Liver (tissue), 3 donors: ENCODE measurements at regions not wholly inside any gene's neighbourhood (a gene's known extent, or its start where the extent isn't known, plus 50 kb on each side); places are given as distances from the start of the nearest gene placed in this dataset.

ENCODE experiments used
- EGR1 ChIP-seq, 2 donors: IDR thresholded peaks; 2 replicates each; pipeline ENCODE4 v1.6.1; 2016 to 2018; ENCODE audit warnings: antibody characterized with exemption in 2 of 2, low read depth in 2 of 2
- GABPA ChIP-seq, 2 donors: IDR thresholded peaks in 1 of 2; conservative IDR thresholded peaks in 1 of 2; 2 replicates each; pipeline ENCODE4 v1.6.1; 2016; ENCODE audit warnings: antibody characterized with exemption in 2 of 2, mild to moderate bottlenecking in 1 of 2, moderate library complexity in 1 of 2
- RXRA ChIP-seq, 2 donors: IDR thresholded peaks; 2 replicates each; pipeline ENCODE4 v1.6.1; 2017 to 2018; ENCODE audit warnings: antibody characterized with exemption in 2 of 2, mild to moderate bottlenecking in 1 of 2
- SP1 ChIP-seq: IDR thresholded peaks from 2 replicates; pipeline ENCODE4 v1.6.1; 2018; ENCODE audit warnings: antibody characterized with exemption, mild to moderate bottlenecking
- TAF1 ChIP-seq: conservative IDR thresholded peaks from 2 replicates; pipeline ENCODE4 v1.6.1; 2016; ENCODE audit warnings: antibody characterized with exemption, mild to moderate bottlenecking
- TF ChIP-seq, protein P1 (sequence below): fragments of 150-350 bp; IDR thresholded peaks from 2 replicates; pipeline ENCODE4 v1.5.1; 2017; ENCODE audit warnings: improper control_type of control experiment, low read depth, low read length; ENCODE audit not compliant: missing input control
- donor health status: healthy.
- donor health status: healthy.

DNA sequence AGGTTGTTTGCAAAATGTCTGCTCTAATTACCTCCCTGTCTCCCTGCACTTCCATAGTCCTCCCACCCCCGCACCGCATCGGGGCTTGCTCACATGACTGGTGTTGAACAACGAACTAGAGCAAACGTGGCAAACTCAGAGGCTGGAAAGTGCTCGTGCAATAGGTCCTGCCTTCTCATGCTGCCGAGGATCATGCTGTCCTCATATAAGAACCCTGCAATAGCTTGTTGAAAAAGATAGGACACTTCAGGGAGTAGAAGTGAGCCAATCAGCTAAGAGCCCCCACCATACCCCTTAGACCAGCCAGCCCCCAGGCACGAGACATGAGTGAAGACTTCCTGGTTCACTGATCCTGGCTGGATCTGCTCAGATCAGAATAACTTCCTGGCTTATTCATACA, 219.2 kb downstream of the C6orf118 start:
- TF ChIP-seq SP1 (no peak), TAF1 (no peak), EGR1 (IDR thresholded peaks at IDR 0.05; ENCODE audit: low read depth in 2 of 2) (no peak), GABPA (IDR thresholded peaks at IDR 0.05 in 1 of 2, conservative IDR thresholded peaks at IDR 0.05 in 1 of 2) (no peak), RXRA (IDR thresholded peaks at IDR 0.05) (no peak)
- TF ChIP-seq, protein P1, sequence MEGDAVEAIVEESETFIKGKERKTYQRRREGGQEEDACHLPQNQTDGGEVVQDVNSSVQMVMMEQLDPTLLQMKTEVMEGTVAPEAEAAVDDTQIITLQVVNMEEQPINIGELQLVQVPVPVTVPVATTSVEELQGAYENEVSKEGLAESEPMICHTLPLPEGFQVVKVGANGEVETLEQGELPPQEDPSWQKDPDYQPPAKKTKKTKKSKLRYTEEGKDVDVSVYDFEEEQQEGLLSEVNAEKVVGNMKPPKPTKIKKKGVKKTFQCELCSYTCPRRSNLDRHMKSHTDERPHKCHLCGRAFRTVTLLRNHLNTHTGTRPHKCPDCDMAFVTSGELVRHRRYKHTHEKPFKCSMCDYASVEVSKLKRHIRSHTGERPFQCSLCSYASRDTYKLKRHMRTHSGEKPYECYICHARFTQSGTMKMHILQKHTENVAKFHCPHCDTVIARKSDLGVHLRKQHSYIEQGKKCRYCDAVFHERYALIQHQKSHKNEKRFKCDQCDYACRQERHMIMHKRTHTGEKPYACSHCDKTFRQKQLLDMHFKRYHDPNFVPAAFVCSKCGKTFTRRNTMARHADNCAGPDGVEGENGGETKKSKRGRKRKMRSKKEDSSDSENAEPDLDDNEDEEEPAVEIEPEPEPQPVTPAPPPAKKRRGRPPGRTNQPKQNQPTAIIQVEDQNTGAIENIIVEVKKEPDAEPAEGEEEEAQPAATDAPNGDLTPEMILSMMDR = no peak
